ENCODE measurements at regions not wholly inside any gene's neighbourhood (a gene's known extent, or its start where the extent isn't known, plus 50 kb on each side); places are given as distances from the start of the nearest gene placed in this dataset.

- TF ChIP-seq YY1 (IDR thresholded peaks at IDR 0.05; ENCODE audit: low read depth) (no peak), USF1 (IDR thresholded peaks at IDR 0.05) (no peak), TAF1 (IDR thresholded peaks at IDR 0.05; ENCODE audit: low read depth) (no peak), ZBTB7A (IDR thresholded peaks at IDR 0.05; ENCODE audit: low read depth) (no peak)
Observed at GRCh38 chr4:186392017-186392416, 126.0 kb downstream of the F11 start.
